GM12874 (cell line): ENCODE measurements at regions not wholly inside any gene's neighbourhood (a gene's known extent, or its start where the extent isn't known, plus 50 kb on each side); places are given as distances from the start of the nearest gene placed in this dataset.

Experiments
- CTCF ChIP-seq: IDR thresholded peaks from 2 replicates; pipeline ENCODE4 v1.5.1; 2011; ENCODE audit warnings: low read depth, mild to moderate bottlenecking, control low read depth, low read length, moderate library complexity; ENCODE audit not compliant: insufficient read depth

GRCh38 chr2:11912980-11913379, 166.5 kb downstream of the LPIN1 start:
- no peak for TF ChIP-seq CTCF

DNA sequence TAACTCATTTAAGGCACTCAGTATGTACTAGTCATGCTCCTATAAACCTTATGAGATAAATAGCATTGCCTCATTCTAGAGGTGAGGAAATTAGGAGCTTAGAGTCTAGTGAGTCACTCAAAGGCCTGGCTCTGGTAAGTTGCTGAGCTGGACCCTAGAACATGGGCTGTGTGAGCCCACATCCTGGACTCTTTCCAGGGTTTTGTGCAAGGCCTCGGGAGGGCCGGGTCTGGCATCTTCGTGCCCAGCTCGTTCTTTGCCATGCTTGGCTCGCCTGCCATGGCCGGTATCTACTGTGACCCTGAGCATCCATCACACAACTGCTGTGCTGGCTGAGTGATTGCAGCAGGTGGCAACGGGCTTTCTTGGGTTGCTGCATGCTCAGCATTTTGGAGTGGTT, 168.0 kb downstream of the LPIN1 start:
- no peak for TF ChIP-seq CTCF

- no peak for TF ChIP-seq CTCF
Observed at GRCh38 chr2:11915650-11916049, 169.2 kb downstream of the LPIN1 start.

DNA sequence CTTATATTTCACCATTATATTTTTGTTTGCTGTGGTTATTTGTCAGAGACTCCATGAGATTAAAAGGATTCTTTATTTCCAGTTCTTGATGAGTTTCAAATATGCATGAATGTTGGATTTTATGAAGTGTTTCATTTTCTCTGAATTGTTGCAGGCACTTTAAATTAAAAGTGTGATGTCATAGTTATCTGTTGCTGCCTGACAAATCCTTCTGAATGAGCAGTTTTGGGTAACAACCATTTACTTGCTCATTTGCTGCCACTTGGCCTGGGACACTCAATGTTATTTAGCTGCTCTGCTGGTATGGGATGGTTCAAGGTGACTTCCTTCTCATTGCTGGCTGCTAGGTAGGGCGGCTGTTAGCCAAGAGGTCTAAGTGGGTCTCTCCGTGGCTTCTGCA, 173.5 kb downstream of the LPIN1 start:
- TF ChIP-seq CTCF: no peak

GRCh38 chr2:11920993-11921583, 174.7 kb downstream of the LPIN1 start:
- no peak for TF ChIP-seq CTCF

- TF ChIP-seq CTCF: no peak
Observed at GRCh38 chr2:11922294-11922693, 175.9 kb downstream of the LPIN1 start.

DNA sequence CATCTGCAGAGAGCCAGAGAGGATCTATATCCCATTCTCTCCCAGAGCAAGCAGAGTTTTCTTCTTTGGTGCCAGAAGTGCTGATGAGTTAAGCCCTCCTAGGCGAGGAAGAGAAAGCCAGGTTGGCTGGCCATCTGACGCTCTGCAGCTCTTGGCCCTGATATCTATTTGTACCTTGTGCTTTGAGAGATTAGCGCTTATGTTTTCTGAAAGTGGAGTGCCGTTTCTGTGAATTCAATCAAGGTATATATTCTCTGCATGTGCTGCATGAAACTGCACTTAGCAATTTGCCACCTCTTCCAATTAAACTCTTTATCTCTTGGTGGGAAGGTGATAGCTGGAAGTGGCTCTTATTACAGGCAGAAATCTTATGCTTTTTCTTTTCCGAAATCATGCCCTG, 177.5 kb downstream of the LPIN1 start:
- TF ChIP-seq CTCF: no peak
